ENCODE measurements at regions not wholly inside any gene's neighbourhood (a gene's known extent, or its start where the extent isn't known, plus 50 kb on each side); places are given as distances from the start of the nearest gene placed in this dataset.

GRCh38 chr17:10976401-10976800 lies 138.5 kb upstream of the PIRT start:
- no peaks in the 10 kb centered on the region for H3K27me3 ChIP-seq (ENCODE audit: control insufficient read depth in 3 of 3, insufficient read depth in 3 of 3, low read length in 2 of 3)
- 82 to 85% methylated on average over 4 of the region's 4 CpGs for WGBS, 2 donors
- no peaks in the 10 kb centered on the region for H3K9me3 ChIP-seq (ENCODE audit: control insufficient read depth in 4 of 4, insufficient read depth in 3 of 4, low read length in 3 of 4)
- no peaks in the 10 kb centered on the region for H3K36me3 ChIP-seq (ENCODE audit: control insufficient read depth in 4 of 4, insufficient read depth in 4 of 4, low read length in 4 of 4)
- DNase-seq (no peak), ATAC-seq (ENCODE audit: insufficient read depth, low FRiP score) (no peak)
- no peak overlapping the region for H3K27ac ChIP-seq (ENCODE audit: low read depth in 1 of 2, low read length in 1 of 2)
- H3K4me1 ChIP-seq (ENCODE audit: control insufficient read depth in 5 of 5, insufficient read depth in 5 of 5, low read length in 5 of 5) = no peaks in the 10 kb centered on the region
- no peak overlapping the region for H3K9ac ChIP-seq (ENCODE audit: insufficient read depth in 1 of 2, low read length in 2 of 2)
- TF ChIP-seq CTCF (IDR thresholded peaks at IDR 0.05; ENCODE audit: control extremely low read depth, extremely low read depth) = no peak
- H3K4me3 ChIP-seq = no peak overlapping the region

GRCh38 chr17:10968007-10968406 lies 130.1 kb upstream of the PIRT start:
- H3K27me3 ChIP-seq (ENCODE audit: control insufficient read depth in 3 of 3, insufficient read depth in 3 of 3, low read length in 2 of 3) = no peaks in the 10 kb centered on the region
- no peak for DNase-seq
- no peak for TF ChIP-seq CTCF (IDR thresholded peaks at IDR 0.05; ENCODE audit: control extremely low read depth, extremely low read depth)
- H3K27ac ChIP-seq (ENCODE audit: low read depth in 1 of 2, low read length in 1 of 2) = no peak overlapping the region
- H3K9me3 ChIP-seq (ENCODE audit: control insufficient read depth in 4 of 4, insufficient read depth in 3 of 4, low read length in 3 of 4) = peaks cover 0 to 2% (median 0%) of the 10 kb centered on the region in 4 donors
- H3K36me3 ChIP-seq (ENCODE audit: control insufficient read depth in 4 of 4, insufficient read depth in 4 of 4, low read length in 4 of 4) = no peaks in the 10 kb centered on the region
- no peak for ATAC-seq (ENCODE audit: insufficient read depth, low FRiP score)
- no peaks in the 10 kb centered on the region for H3K4me1 ChIP-seq (ENCODE audit: control insufficient read depth in 5 of 5, insufficient read depth in 5 of 5, low read length in 5 of 5)
- H3K4me3 ChIP-seq = no peak overlapping the region
- H3K9ac ChIP-seq (ENCODE audit: insufficient read depth in 1 of 2, low read length in 2 of 2) = no peak overlapping the region

- Histone ChIP-seq H3K27me3 (ENCODE audit: control insufficient read depth in 3 of 3, insufficient read depth in 3 of 3, low read length in 2 of 3) (no peaks in the 10 kb centered on the region), H3K9ac (ENCODE audit: insufficient read depth in 1 of 2, low read length in 2 of 2) (no peak overlapping the region), H3K27ac (ENCODE audit: low read depth in 1 of 2, low read length in 1 of 2) (no peak overlapping the region), H3K4me3 (no peak overlapping the region), H3K36me3 (ENCODE audit: control insufficient read depth in 4 of 4, insufficient read depth in 4 of 4, low read length in 4 of 4) (no peaks in the 10 kb centered on the region), H3K4me1 (ENCODE audit: control insufficient read depth in 5 of 5, insufficient read depth in 5 of 5, low read length in 5 of 5) (no peaks in the 10 kb centered on the region), H3K9me3 (ENCODE audit: control insufficient read depth in 4 of 4, insufficient read depth in 3 of 4, low read length in 3 of 4) (peaks cover 0 to 2% (median 0%) of the 10 kb centered on the region in 4 donors)
- no peak for ATAC-seq (ENCODE audit: insufficient read depth, low FRiP score)
- DNase-seq = no peak
- WGBS, 2 donors = 32 to 52% methylated on average over 1 of the region's 1 CpG
- TF ChIP-seq CTCF (IDR thresholded peaks at IDR 0.05; ENCODE audit: control extremely low read depth, extremely low read depth) = no peak
These were observed 118.9 kb upstream of the PIRT start for GRCh38 chr17:10956821-10957220.

GRCh38 chr17:10944819-10945218 lies 106.9 kb upstream of the PIRT start:
- no peaks in the 10 kb centered on the region for H3K4me1 ChIP-seq (ENCODE audit: control insufficient read depth in 5 of 5, insufficient read depth in 5 of 5, low read length in 5 of 5)
- no peak overlapping the region for H3K4me3 ChIP-seq
- peaks cover 0 to 4% (median 0%) of the 10 kb centered on the region in 3 donors for H3K27me3 ChIP-seq (ENCODE audit: control insufficient read depth in 3 of 3, insufficient read depth in 3 of 3, low read length in 2 of 3)
- H3K27ac ChIP-seq (ENCODE audit: low read depth in 1 of 2, low read length in 1 of 2) = no peak overlapping the region
- no peaks in the 10 kb centered on the region for H3K36me3 ChIP-seq (ENCODE audit: control insufficient read depth in 4 of 4, insufficient read depth in 4 of 4, low read length in 4 of 4)
- ATAC-seq (ENCODE audit: insufficient read depth, low FRiP score) = no peak
- WGBS, 2 donors = 21 to 24% methylated on average over 4 of the region's 4 CpGs
- no peak overlapping the region for H3K9ac ChIP-seq (ENCODE audit: insufficient read depth in 1 of 2, low read length in 2 of 2)
- H3K9me3 ChIP-seq (ENCODE audit: control insufficient read depth in 4 of 4, insufficient read depth in 3 of 4, low read length in 3 of 4) = no peaks in the 10 kb centered on the region
- TF ChIP-seq CTCF (IDR thresholded peaks at IDR 0.05; ENCODE audit: control extremely low read depth, extremely low read depth) = no peak
- no peak for DNase-seq

Measured in lung (tissue), 11 donors.